Stimulated activated CD8-positive, alpha-beta memory T cell treated with anti-CD3 and anti-CD28 coated beads, Interleukin-12 subunit alpha, Interleukin-12 subunit beta, amount 100 ng/mL, for 4 hours (primary cell): ENCODE measurements at regions not wholly inside any gene's neighbourhood (a gene's known extent, or its start where the extent isn't known, plus 50 kb on each side); places are given as distances from the start of the nearest gene placed in this dataset.

ENCODE experiments used
- DNase-seq: peaks from one replicate; pipeline ENCODE4 v3.0.0-alpha.2; 2020; ENCODE audit warnings: low read depth

- DNase-seq, result no peak
Measured at GRCh38 chr10:128469515-128469914, 343.3 kb upstream of the MKI67 start.

DNA sequence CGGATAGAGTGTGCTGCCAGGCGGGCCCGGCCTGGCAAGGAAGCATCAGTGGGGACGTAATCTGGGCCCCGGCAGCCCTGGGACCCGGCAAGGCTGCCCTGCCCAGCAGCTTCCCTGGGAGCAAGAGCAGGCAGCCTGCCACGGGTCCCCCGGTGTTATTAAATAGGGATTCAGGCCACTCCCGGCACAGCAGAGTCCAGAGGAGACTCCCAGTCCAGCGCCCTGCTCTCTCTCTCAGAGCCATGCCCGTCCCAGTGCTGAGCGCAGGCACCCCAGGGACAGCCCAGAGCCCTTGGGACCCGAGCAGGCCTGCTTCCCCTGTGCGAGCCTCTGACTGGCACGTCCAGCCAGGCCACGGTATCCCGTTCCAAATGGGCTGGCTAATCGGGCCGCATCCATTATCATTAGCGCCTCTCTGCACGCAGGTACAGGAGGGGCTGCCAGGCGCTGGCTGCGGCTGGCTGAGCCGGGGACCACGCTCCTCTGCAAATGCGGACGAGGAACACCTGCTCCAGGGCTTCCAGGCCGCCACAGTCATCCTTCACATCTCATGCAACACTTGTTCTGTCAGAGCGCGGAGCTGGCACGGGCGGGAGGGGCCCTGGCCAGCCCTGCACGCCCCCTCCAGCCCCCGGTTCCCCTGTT is 344.2 kb upstream of the MKI67 start:
- DNase-seq, result no peak

DNA sequence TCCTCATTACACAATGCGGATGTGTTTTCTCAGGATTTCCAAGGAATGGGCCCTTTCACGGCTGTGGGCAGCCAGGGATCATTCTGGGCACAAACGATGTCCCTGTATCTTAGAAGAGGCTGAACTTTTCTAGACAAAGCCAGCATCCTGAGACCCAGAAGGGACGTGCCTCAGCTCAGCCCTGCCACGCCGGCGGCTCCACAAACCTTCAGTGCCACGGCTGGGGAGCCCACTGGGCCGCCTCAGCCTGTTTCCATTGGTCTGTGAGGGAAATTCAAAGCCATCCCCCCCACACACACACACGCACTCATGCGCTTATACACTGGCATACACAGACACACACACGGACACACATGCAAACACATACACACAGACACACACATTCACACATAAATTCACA is 344.9 kb upstream of the MKI67 start:
- no peak for DNase-seq

- DNase-seq, result no peak
Measured at GRCh38 chr10:128472196-128472595, 346.0 kb upstream of the MKI67 start.

GRCh38 chr10:128473396-128473795 is 347.2 kb upstream of the MKI67 start:
- no peak for DNase-seq

GRCh38 chr10:128473911-128474310 is 347.7 kb upstream of the MKI67 start:
- DNase-seq, result no peak

GRCh38 chr10:128474571-128474970 is 348.3 kb upstream of the MKI67 start:
- no peak for DNase-seq

- no peak for DNase-seq
Measured at GRCh38 chr10:128475686-128476367, 349.6 kb upstream of the MKI67 start.

GRCh38 chr10:128476368-128476725 is 350.1 kb upstream of the MKI67 start:
- no peak for DNase-seq

GRCh38 chr10:128476845-128477244 is 350.6 kb upstream of the MKI67 start:
- DNase-seq, result no peak

- no peak for DNase-seq
Measured at GRCh38 chr10:128480601-128481000, 354.4 kb upstream of the MKI67 start.

GRCh38 chr10:128481152-128481840 is 355.1 kb upstream of the MKI67 start:
- DNase-seq, result no peak

GRCh38 chr10:128482052-128482451 is 355.8 kb upstream of the MKI67 start:
- no peak for DNase-seq

DNA sequence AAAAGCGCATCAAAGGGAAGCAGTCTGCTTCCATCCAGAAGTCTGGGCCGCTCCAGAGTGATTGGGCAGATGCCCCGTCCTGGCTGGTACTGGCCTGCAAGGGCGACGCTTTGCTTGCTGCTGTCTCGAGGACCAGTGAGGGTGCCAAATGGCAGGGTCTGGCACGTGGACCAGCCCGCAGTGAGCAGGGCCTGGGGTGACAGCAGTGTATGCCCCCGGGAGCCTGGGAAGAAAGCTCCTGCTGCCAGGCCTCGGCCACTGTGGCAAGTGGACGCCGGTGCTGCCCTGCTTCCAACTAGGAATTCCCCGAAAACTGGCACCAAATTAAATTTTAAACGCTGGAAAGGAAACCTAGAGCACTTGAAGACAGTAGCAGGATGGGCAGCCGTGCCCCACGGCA is 357.0 kb upstream of the MKI67 start:
- no peak for DNase-seq

- DNase-seq, result no peak
Measured at GRCh38 chr10:128484041-128484440, 357.8 kb upstream of the MKI67 start.

DNA sequence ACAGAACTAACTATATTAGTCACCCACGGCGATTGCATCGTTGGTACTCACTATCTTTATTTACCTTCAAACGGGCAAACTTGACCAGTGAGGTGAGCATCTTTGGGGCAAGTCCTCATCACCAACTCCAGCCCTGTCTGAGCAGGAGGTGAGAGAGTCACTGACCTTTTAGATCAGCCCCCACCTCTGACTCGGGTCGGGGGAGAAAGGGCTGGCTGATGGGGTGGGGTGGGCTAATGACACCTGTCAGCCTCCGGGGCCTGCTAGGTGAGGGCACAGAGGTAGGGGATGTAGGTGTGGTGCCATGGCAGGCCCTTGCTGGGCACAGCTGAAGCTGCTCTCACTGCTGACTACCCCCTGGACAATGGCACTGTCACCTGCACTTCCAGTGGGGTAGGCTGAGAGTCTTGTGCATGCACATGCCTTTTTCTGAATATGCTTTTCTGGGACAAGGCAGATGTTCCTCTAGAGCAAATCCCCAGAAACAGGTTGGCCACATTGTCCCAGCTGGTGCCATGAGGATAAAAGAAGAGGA is 359.5 kb upstream of the MKI67 start:
- DNase-seq, result no peak

DNA sequence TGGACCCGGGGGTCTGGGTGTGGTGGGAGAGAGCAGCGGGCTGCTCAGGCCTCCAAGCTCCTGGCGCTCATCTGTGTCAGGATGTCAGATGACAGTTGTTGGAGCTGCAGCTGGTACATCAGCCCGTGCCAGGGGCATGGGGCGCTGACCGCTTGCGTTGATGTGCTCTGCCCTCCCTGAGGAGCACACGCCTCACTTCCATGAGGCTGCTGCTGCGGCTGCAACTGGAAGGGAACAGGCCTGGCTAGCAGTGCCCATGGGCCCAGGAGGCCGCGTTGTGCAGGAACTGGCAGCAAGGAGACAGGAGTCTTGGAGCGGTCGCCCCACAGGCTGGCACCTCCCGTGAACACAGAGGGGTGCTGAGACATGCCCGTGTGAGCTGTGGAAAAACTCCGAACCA is 361.3 kb upstream of the MKI67 start:
- no peak for DNase-seq

DNA sequence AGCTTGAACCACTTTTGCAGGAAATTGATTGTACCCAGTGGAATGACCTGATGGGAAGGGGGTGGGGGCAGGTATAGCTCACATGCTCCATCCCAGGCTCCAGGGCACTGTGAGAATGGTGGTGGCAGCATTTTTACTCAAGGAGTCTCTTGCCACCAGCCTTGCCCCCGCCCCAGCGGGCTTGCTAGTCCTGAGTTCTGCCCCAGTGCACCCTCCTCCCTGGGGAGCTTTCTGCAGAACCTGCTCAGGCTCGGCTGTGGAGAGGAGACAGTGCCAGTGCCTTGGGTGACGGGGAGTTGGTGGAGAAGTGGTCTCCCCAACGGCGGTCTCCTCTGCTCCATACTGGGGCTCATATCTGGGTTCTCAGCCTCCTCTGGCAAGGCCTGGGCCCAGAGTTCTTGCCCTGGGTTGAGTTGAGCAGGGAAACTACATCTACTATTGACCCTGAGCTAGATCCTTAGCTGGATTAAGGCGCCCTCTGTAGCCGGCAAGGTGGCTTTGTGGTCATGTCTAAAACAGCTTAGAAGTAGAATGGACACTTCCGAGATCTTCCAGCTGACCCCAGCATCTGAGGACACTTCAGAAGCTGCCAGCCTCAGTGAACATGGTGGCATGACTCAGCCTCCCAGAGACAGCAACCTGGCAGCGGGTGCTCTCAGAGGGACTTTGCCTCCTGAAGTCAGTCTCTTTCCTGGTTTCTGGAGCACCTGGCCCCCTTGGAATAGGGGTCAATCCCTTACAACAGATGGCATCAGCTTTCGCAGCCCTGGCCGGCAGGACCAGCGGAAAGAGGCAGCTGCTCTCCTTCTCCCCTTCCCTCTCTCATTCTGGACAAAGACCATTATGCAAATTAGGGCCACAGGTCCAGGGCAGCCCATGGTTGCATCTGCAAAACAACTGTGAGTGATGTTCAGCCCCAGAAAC is 363.4 kb upstream of the MKI67 start:
- no peak for DNase-seq

DNA sequence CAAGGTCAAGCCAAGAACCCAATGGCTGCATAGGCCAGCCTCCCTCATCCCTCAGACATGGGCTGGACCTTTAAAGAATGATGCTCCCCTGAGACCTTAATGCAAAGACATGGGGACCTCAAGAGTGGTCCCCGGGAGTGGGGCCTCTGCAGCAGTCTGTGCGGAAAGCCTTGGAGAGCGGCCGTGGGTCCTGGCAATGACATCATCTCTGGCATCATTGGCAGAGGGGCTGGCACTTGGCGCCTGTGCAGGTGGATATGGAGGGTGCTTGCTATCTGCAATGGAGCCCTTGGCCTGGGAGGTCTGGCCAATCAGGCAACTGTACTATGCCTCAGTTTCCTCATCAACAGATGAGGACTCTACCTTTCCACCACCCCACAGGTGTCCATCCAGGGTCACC is 365.5 kb upstream of the MKI67 start:
- DNase-seq, result no peak

GRCh38 chr10:128493811-128494210 is 367.6 kb upstream of the MKI67 start:
- no peak for DNase-seq

DNA sequence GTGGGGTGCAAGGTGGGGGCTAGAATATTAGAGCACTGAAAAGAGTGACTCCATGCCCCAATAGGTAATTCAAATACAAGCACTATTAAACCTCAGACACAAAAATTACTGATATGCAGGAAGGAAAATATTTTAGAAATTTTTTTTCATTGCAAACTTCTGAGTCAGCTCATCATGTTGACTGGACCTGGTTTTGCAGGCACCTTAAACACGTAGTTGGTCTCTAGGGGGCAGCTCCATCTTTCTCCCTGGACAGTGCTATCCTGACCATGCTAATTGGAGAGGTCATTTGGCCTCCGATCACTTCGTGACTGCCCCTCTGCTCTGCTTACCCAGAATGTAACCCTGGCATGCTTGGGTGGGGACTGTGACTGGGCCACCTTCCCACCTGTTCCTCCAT is 368.4 kb upstream of the MKI67 start:
- no peak for DNase-seq
